ENCODE measurements at regions not wholly inside any gene's neighbourhood (a gene's known extent, or its start where the extent isn't known, plus 50 kb on each side); places are given as distances from the start of the nearest gene placed in this dataset.
"Not testable (repeated sequence)": the region's sequence is repeated elsewhere in the genome, so short reads cannot be mapped to it uniquely, and the experiment has no call there.

DNA sequence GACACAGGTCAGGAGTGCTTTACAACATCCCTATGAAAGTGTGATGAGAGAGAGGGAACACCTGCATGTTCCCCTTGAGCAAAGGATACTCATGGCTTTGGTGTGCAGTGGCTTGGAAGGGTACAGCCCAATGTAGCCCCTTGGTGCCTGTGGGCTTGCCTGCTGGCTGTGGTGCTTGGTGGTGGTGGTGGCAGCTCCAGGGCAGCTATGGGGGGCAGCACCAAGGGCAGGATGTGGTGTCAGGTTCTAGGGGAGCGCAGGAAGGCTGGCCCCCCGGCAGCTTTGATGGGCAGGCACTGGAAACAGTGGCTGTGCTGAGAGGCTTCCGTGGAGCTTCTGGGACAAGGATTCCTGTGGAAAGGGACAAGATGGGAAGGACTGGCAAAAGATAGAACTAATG, 464.0 kb upstream of the ZMIZ1 start:
- CTCF ChIA-PET (ENCODE audit: unreplicated experiment) = no interaction called here
- BruUV-seq (replicated peaks) = no TSS peak
- H3K79me2 ChIP-seq (ENCODE audit: insufficient read depth, low read depth, low read length) = no peaks in the 10 kb centered on the region
- TF ChIP-seq, protein P1, sequence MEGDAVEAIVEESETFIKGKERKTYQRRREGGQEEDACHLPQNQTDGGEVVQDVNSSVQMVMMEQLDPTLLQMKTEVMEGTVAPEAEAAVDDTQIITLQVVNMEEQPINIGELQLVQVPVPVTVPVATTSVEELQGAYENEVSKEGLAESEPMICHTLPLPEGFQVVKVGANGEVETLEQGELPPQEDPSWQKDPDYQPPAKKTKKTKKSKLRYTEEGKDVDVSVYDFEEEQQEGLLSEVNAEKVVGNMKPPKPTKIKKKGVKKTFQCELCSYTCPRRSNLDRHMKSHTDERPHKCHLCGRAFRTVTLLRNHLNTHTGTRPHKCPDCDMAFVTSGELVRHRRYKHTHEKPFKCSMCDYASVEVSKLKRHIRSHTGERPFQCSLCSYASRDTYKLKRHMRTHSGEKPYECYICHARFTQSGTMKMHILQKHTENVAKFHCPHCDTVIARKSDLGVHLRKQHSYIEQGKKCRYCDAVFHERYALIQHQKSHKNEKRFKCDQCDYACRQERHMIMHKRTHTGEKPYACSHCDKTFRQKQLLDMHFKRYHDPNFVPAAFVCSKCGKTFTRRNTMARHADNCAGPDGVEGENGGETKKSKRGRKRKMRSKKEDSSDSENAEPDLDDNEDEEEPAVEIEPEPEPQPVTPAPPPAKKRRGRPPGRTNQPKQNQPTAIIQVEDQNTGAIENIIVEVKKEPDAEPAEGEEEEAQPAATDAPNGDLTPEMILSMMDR (conservative IDR thresholded peaks at IDR 0.05; ENCODE audit: low read length) = no peak
- TF ChIP-seq EZH2phosphoT487 (IDR thresholded peaks at IDR 0.05; ENCODE audit: borderline replicate concordance, low read depth, low read length) = no peak
- no peaks in the 10 kb centered on the region for H3K9me2 ChIP-seq (ENCODE audit: insufficient read depth, low read length)
- H3K27ac ChIP-seq (ENCODE audit: low read depth, low read length, poor library complexity, severe bottlenecking) = no peak overlapping the region
- H3K9me3 ChIP-seq (ENCODE audit: low read length) = peaks cover 7% of the 10 kb centered on the region; the same call in 1 of the 2 replicates
- no peaks in the 10 kb centered on the region for H3K36me3 ChIP-seq (ENCODE audit: insufficient read depth, low read length)
- H2AFZ ChIP-seq (ENCODE audit: low read length) = no peak overlapping the region
- no peaks in the 10 kb centered on the region for H4K20me1 ChIP-seq (ENCODE audit: insufficient read depth, low read length)
- no peak for DNase-seq (ENCODE audit: low spot score)
- H3K4me2 ChIP-seq (ENCODE audit: low read length) = no peak overlapping the region
- POLR2A ChIA-PET = interaction anchor here (0.6 kb wide), 1 partner anchor 651 kb away, joined by 3 read pairs; no protein-coding TSS in a partner anchor
- no peaks in the 10 kb centered on the region for H3K4me1 ChIP-seq (ENCODE audit: insufficient read depth, low read length, poor library complexity, severe bottlenecking)
- intact Hi-C loops (cut with micrococcal nuclease; ENCODE audit: unreplicated experiment) = no loop called here
- H3K4me3 ChIP-seq (ENCODE audit: low read depth, low read length, poor library complexity, severe bottlenecking) = no peak overlapping the region

DNA sequence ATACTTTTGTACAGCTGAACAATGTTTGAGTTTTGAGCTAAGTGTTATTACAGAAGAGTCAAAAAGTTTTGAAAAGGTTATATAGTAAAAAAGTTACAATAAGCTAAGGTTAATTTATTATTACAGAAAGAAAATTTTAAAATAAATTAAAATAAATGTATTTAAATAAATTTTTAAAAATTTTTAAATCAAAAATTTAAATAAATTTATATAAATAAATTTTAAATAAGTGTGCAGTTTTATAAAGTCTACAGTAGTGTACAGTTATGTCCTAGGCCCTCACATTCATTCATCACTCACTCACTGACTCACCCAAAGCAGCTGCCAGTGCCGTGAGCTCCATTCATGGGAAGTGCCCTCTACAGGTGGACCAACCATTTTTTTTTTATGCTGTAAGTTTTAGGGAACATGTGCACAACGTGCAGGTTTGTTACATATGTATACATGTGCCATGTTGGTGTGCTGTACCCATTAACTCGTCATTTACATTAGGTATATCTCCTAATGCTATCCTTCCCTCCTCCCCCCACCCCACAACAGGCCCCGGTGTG, 462.9 kb upstream of the ZMIZ1 start:
- H3K79me2 ChIP-seq (ENCODE audit: insufficient read depth, low read depth, low read length) = no peaks in the 10 kb centered on the region
- no peaks in the 10 kb centered on the region for H4K20me1 ChIP-seq (ENCODE audit: insufficient read depth, low read length)
- no peaks in the 10 kb centered on the region for H3K36me3 ChIP-seq (ENCODE audit: insufficient read depth, low read length)
- TF ChIP-seq EZH2phosphoT487 (IDR thresholded peaks at IDR 0.05; ENCODE audit: borderline replicate concordance, low read depth, low read length) = no peak
- TF ChIP-seq, protein P1 (conservative IDR thresholded peaks at IDR 0.05; ENCODE audit: low read length) = 0 out of 2 replicates have a peak, but pooled peaks have one; percentile 25
- intact Hi-C loops (cut with micrococcal nuclease; ENCODE audit: unreplicated experiment) = no loop called here
- H3K9me3 ChIP-seq (ENCODE audit: low read length) = peaks cover 7% of the 10 kb centered on the region; the same call in 1 of the 2 replicates
- no TSS peak for BruUV-seq (replicated peaks)
- H2AFZ ChIP-seq (ENCODE audit: low read length) = no peak overlapping the region
- ChIA-PET POLR2A (interaction anchor here (0.7 to 1.1 kb wide), 3 partner anchors 11 to 25 kb away, joined by 3 to 4 read pairs (median 3); no protein-coding TSS in a partner anchor), CTCF (ENCODE audit: unreplicated experiment) (no interaction called here)
- no peaks in the 10 kb centered on the region for H3K9me2 ChIP-seq (ENCODE audit: insufficient read depth, low read length)
- no peak overlapping the region for H3K4me3 ChIP-seq (ENCODE audit: low read depth, low read length, poor library complexity, severe bottlenecking)
- H3K27ac ChIP-seq (ENCODE audit: low read depth, low read length, poor library complexity, severe bottlenecking) = no peak overlapping the region
- H3K4me2 ChIP-seq (ENCODE audit: low read length) = no peak overlapping the region
- no peaks in the 10 kb centered on the region for H3K4me1 ChIP-seq (ENCODE audit: insufficient read depth, low read length, poor library complexity, severe bottlenecking)
- peak; percentile 18 for DNase-seq (ENCODE audit: low spot score)

DNA sequence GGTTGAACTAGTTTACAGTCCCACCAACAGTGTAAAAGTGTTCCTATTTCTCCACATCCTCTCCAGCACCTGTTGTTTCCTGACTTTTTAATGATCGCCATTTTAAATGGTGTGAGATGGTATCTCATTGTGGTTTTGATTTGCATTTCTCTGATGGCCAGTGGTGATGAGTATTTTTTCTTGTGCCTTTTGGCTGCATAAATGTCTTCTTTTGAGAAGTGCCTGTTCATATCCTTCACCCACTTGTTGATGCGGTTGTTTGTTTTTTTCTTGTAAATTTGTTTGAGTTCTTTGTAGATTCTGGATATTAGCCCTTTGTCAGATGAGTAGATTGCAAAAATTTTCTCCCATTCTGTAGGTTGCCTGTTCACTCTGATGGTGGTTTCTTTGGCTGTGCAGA, 462.0 kb upstream of the ZMIZ1 start:
- H3K27ac ChIP-seq (ENCODE audit: low read depth, low read length, poor library complexity, severe bottlenecking); H3K79me2 ChIP-seq (ENCODE audit: insufficient read depth, low read depth, low read length); H3K4me3 ChIP-seq (ENCODE audit: low read depth, low read length, poor library complexity, severe bottlenecking); DNase-seq (ENCODE audit: low spot score); H3K9me3 ChIP-seq (ENCODE audit: low read length); H4K20me1 ChIP-seq (ENCODE audit: insufficient read depth, low read length); H3K36me3 ChIP-seq (ENCODE audit: insufficient read depth, low read length); CTCF ChIA-PET (ENCODE audit: unreplicated experiment); POLR2A ChIA-PET; BruUV-seq (replicated peaks); H2AFZ ChIP-seq (ENCODE audit: low read length); intact Hi-C loops (cut with micrococcal nuclease; ENCODE audit: unreplicated experiment); H3K9me2 ChIP-seq (ENCODE audit: insufficient read depth, low read length); H3K4me1 ChIP-seq (ENCODE audit: insufficient read depth, low read length, poor library complexity, severe bottlenecking); H3K4me2 ChIP-seq (ENCODE audit: low read length): not testable (repeated sequence)

Measured in OCI-LY7 (cell line).